RWPE1 (cell line): ENCODE measurements at regions not wholly inside any gene's neighbourhood (a gene's known extent, or its start where the extent isn't known, plus 50 kb on each side); places are given as distances from the start of the nearest gene placed in this dataset.
"Not testable (repeated sequence)": the region's sequence is repeated elsewhere in the genome, so short reads cannot be mapped to it uniquely, and the experiment has no call there.

Source experiments
- CTCF ChIA-PET: fragments of 350-600 bp; sonication (Branson Sonifier 250); formaldehyde crosslinking; extraction: SDS; loops from one replicate; lab custom pipeline; 2021; lab: Yijun Ruan, JAX
- POLR2A ChIA-PET: fragments of 400-600 bp; formaldehyde crosslinking; extraction: SDS; loops from one replicate; lab custom pipeline; 2020; ENCODE audit warnings: antibody characterized with exemption; ENCODE audit not compliant: low non-redundant PET; lab: Yijun Ruan, JAX
- DNase-seq: peaks from one replicate; pipeline ENCODE4 v3.0.0; 2012; ENCODE audit warnings: low spot score
- H3K27ac ChIP-seq: fragments of 450-650 bp; 2 replicates; pipeline ENCODE4 v1.5.1; 2017
- TF ChIP-seq, protein P1 (sequence below): fragments of 450-650 bp; conservative IDR thresholded peaks from 2 replicates; pipeline ENCODE4 v1.5.1; 2017; ENCODE audit warnings: low read depth, mild to moderate bottlenecking

DNA sequence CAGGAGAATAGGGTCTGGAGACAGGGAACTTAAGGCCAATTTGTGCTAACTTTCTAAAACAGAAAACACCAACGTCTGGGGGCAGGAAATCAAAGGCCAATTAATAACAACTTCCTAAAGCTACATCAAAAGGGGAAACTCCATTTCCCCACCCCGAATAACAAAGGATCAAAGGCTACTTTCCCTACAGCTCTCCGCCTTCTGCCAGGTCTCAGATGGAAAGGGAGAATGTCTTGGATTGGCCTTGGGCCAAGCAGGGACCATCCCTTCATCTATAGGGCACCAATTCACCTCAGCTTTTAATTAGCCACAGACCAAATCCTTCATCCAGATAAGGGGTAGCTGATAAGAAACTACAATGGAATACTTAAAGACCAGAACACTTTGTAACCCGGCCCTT lies 116.9 kb upstream of the ZKSCAN2 start:
- DNase-seq = no peak
- no peak overlapping the region for H3K27ac ChIP-seq
- ChIA-PET CTCF (no interaction called here), POLR2A (no interaction called here)
- TF ChIP-seq, protein P1, sequence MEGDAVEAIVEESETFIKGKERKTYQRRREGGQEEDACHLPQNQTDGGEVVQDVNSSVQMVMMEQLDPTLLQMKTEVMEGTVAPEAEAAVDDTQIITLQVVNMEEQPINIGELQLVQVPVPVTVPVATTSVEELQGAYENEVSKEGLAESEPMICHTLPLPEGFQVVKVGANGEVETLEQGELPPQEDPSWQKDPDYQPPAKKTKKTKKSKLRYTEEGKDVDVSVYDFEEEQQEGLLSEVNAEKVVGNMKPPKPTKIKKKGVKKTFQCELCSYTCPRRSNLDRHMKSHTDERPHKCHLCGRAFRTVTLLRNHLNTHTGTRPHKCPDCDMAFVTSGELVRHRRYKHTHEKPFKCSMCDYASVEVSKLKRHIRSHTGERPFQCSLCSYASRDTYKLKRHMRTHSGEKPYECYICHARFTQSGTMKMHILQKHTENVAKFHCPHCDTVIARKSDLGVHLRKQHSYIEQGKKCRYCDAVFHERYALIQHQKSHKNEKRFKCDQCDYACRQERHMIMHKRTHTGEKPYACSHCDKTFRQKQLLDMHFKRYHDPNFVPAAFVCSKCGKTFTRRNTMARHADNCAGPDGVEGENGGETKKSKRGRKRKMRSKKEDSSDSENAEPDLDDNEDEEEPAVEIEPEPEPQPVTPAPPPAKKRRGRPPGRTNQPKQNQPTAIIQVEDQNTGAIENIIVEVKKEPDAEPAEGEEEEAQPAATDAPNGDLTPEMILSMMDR = no peak

- no peak overlapping the region for H3K27ac ChIP-seq
- DNase-seq = no peak
- ChIA-PET CTCF (interaction anchor here (0.7 kb wide), 1 partner anchor 97 kb away, joined by 3 read pairs; no protein-coding TSS in a partner anchor), POLR2A (no interaction called here)
- TF ChIP-seq, protein P1 = no peak
Measured at GRCh38 chr16:25372716-25373115, 115.1 kb upstream of the ZKSCAN2 start.

GRCh38 chr16:25371342-25371741 lies 113.7 kb upstream of the ZKSCAN2 start:
- CTCF ChIA-PET = no interaction called here
- POLR2A ChIA-PET = no interaction called here
- TF ChIP-seq, protein P1 = no peak
- DNase-seq = no peak
- H3K27ac ChIP-seq = no peak overlapping the region

- TF ChIP-seq, protein P1 = no peak
- ChIA-PET CTCF (no interaction called here), POLR2A (interaction anchor here (0.5 kb wide), 1 partner anchor 74 kb away, joined by 10 read pairs; no protein-coding TSS in a partner anchor)
- H3K27ac ChIP-seq = no peak overlapping the region
- no peak for DNase-seq
Measured at GRCh38 chr16:25370541-25370940, 112.9 kb upstream of the ZKSCAN2 start.

DNA sequence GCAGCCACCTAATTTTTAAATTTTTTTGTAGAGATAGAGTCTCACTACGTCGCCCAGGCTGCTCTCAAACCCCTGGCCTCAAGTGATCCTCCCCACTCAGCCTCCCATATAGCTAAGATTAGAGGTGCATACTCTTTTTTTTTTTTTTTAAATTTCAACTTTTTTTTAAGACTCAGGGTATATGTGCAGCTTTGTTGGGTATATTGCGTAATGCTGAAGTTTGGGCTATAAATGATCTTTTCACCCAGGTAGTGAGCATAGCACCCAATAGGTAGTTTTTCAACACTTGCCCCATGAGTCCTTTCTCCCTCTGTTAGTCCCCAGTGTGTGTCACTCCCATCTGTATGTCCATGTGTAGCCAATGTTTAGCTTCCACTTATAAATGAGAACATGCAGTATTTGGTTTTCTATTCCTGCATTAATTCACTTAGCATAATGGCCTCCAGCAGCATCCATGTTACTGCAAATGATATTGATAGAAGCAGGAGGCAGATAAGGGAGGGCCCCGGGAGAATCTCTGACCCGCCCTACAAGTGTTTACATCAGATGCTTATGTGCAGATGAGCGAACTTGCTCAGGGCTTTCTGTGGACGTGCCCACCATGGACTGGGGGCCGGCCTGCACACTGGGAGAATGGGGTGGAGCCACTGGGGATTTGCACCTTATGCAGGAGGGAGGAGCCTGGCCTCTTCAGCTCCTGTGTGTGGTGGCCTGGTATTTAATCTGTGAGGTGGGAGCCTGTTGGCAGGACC lies 110.3 kb upstream of the ZKSCAN2 start:
- CTCF ChIA-PET = no interaction called here
- POLR2A ChIA-PET = no interaction called here
- H3K27ac ChIP-seq = no peak overlapping the region
- DNase-seq = no peak
- TF ChIP-seq, protein P1 = no peak

GRCh38 chr16:25366078-25366477 lies 108.4 kb upstream of the ZKSCAN2 start:
- ChIA-PET CTCF (no interaction called here), POLR2A (no interaction called here)
- no peak overlapping the region for H3K27ac ChIP-seq
- DNase-seq = no peak
- TF ChIP-seq, protein P1 = no peak

GRCh38 chr16:25359516-25359915 lies 101.9 kb upstream of the ZKSCAN2 start:
- POLR2A ChIA-PET, H3K27ac ChIP-seq, CTCF ChIA-PET, DNase-seq: not testable (repeated sequence)
